ENCODE measurements at regions not wholly inside any gene's neighbourhood (a gene's known extent, or its start where the extent isn't known, plus 50 kb on each side); places are given as distances from the start of the nearest gene placed in this dataset.

- no peak for DNase-seq (ENCODE audit: low read depth)
These were observed 402.9 kb downstream of the PTPRU start for GRCh38 chr1:29639156-29639736.

GRCh38 chr1:29638281-29638680 is 402.0 kb downstream of the PTPRU start:
- no peak for DNase-seq (ENCODE audit: low read depth)

GRCh38 chr1:29636936-29637335 is 400.6 kb downstream of the PTPRU start:
- no peak for DNase-seq (ENCODE audit: low read depth)

- DNase-seq (ENCODE audit: low read depth): no peak
These were observed 399.4 kb downstream of the PTPRU start for GRCh38 chr1:29635501-29636263.

- DNase-seq (ENCODE audit: low read depth): no peak
These were observed 398.5 kb downstream of the PTPRU start for GRCh38 chr1:29634746-29635335.

GRCh38 chr1:29634324-29634723 is 398.0 kb downstream of the PTPRU start:
- DNase-seq (ENCODE audit: low read depth): no peak

- DNase-seq (ENCODE audit: low read depth): no peak
These were observed 397.4 kb downstream of the PTPRU start for GRCh38 chr1:29633771-29634170.

- no peak for DNase-seq (ENCODE audit: low read depth)
These were observed 396.7 kb downstream of the PTPRU start for GRCh38 chr1:29632806-29633615.

- no peak for DNase-seq (ENCODE audit: low read depth)
These were observed 395.8 kb downstream of the PTPRU start for GRCh38 chr1:29631836-29632805.

GRCh38 chr1:29631361-29631760 is 395.0 kb downstream of the PTPRU start:
- no peak for DNase-seq (ENCODE audit: low read depth)

- DNase-seq (ENCODE audit: low read depth): no peak
These were observed 394.4 kb downstream of the PTPRU start for GRCh38 chr1:29630756-29631155.

- no peak for DNase-seq (ENCODE audit: low read depth)
These were observed 393.6 kb downstream of the PTPRU start for GRCh38 chr1:29629814-29630516.

GRCh38 chr1:29629401-29629800 is 393.1 kb downstream of the PTPRU start:
- no peak for DNase-seq (ENCODE audit: low read depth)

- no peak for DNase-seq (ENCODE audit: low read depth)
These were observed 391.9 kb downstream of the PTPRU start for GRCh38 chr1:29628190-29628589.

- no peak for DNase-seq (ENCODE audit: low read depth)
These were observed 390.4 kb downstream of the PTPRU start for GRCh38 chr1:29626726-29627125.

GRCh38 chr1:29626066-29626465 is 389.7 kb downstream of the PTPRU start:
- DNase-seq (ENCODE audit: low read depth): no peak

GRCh38 chr1:29625084-29625420 is 388.7 kb downstream of the PTPRU start:
- DNase-seq (ENCODE audit: low read depth): peak; percentile 29

- DNase-seq (ENCODE audit: low read depth): no peak
These were observed 388.2 kb downstream of the PTPRU start for GRCh38 chr1:29624320-29625083.

GRCh38 chr1:29623501-29623900 is 387.2 kb downstream of the PTPRU start:
- no peak for DNase-seq (ENCODE audit: low read depth)

All from LHCN-M2 (cell line).